Umbilical cord (tissue), 1 donor: ENCODE measurements at regions not wholly inside any gene's neighbourhood (a gene's known extent, or its start where the extent isn't known, plus 50 kb on each side); places are given as distances from the start of the nearest gene placed in this dataset.
"Not testable (repeated sequence)": the region's sequence is repeated elsewhere in the genome, so short reads cannot be mapped to it uniquely, and the experiment has no call there.

Experiments used
- DNase-seq: peaks from one replicate; pipeline ENCODE4 v3.0.0-alpha.2; 2015; ENCODE audit warnings: low spot score

DNA sequence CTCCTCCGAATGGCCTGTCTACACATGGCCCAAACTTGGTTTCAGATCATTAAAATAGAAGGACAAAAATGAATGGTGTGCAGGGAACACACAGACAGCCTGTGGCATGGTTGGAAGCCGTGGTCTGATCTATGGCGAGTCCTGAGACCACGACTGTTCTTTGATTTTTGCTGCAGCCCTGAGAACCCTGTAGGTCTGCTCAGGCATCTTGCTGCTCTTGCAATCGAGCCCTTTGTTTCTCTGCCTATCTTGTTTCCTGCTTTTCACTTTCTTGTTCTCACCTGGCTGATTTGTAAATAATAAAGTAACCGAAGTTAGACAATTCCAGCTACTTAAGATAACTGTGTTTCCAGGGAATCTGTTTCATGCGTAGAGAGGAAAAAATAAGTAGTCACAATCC, 54.1 kb upstream of the NBPF9 start:
- DNase-seq, result not testable (repeated sequence)

GRCh38 chr1:149158308-149158707, 55.0 kb upstream of the NBPF9 start:
- DNase-seq, result not testable (repeated sequence)

DNA sequence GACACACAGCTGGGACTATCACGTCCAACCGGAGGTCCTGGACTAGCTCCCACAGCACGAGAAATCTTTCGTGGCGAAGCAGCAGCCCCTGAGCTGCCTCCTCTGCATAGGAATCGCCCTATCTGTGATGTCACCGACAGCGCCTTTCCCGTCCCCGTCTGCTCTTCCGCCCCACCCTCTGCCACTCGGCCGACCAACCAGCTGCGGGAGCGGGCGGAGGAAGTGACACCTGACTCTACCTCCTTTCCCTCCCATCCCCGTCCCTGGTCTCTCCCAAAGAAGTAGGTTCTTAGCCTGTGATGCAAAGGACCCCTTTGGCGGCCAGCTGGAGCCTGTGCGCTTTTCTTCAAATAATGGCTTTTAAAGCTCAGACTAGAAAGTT, 59.7 kb upstream of the NBPF9 start:
- DNase-seq, result not testable (repeated sequence)

GRCh38 chr1:149174765-149175164, 71.4 kb upstream of the NBPF9 start:
- DNase-seq, result not testable (repeated sequence)

DNA sequence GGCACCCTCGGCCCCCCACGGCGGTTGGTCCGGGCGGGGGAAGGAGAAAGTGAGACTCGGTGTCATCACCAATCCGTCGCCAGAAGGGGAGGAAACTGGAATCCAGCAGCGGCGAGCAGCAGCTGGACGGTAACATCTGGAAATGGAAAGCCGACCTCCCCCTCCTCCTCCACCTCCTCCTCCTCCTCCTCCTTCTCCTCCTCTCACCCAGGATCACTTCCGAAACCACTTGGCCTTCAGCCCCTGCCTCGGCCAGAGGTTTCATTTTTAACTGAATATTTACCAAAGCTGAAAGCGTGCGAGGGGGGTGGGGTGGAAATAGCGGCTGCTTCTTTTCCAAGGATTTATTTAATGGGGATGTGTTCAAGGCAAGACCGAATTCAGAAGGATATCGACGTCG, 72.5 kb upstream of the NBPF9 start:
- not testable (repeated sequence) for DNase-seq

DNA sequence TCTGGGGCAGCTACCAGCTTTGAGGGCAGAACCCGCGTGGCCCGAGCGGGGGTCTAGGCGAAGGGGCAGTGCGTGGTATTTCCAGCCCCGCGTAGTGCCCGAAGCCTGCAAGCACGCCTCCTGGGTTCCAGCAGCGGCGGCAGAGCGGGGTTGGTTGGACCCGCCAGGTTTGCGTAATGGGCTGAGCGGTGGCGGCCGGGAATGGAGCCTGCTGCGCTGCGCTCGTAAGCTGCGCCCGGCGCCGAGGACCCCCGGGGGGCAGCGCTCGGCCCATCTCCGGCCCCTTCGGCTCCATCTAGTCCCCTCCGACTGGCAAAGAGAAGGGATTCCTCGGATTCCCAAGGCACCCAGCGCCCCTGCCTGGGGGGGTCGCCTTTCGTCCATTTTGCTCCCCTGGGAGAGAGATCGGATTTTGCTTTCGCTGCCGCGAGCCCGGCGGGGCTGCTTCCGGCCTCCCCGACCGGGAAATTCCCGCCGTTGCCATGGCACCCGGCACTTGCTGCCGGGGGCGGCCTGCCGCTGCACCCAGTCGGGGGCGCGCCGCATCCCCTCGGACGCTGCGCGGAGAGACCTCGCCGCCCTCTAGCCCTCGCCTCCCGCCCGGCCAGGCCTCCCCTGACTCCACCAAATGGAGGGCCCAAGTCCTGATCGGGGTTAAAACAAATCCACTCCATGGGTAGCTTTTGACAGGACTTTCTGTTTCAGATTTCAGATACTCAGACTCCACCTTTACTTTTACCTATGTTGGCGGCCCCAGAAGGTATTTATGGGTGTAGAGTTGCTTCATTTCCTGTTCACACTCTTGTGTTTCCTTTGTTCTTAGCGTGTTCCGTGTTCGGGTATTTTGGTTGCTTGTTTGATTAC, 73.3 kb upstream of the NBPF9 start:
- DNase-seq, result peak; percentile 33

GRCh38 chr1:149190742-149191141, 87.4 kb upstream of the NBPF9 start:
- DNase-seq, result not testable (repeated sequence)

DNA sequence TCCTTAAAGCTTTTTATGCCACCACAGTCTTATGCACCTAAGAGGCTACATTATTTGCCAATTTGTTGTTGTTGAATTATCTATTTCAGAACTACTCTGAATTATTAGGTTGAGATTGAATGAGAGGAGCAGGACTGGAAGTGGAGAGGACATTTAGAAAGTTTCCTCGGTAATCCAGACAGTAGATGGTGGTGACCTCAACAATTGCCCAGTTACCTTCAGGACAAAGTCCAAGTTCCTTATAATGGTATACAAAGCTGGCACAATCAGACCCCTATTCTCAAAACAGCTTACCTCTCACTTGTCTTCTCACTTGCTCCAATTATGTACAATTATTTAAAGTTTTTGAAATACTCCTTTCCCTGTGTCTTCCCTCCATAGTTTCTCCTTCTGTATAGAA, 93.3 kb upstream of the NBPF9 start:
- DNase-seq, result not testable (repeated sequence)

DNA sequence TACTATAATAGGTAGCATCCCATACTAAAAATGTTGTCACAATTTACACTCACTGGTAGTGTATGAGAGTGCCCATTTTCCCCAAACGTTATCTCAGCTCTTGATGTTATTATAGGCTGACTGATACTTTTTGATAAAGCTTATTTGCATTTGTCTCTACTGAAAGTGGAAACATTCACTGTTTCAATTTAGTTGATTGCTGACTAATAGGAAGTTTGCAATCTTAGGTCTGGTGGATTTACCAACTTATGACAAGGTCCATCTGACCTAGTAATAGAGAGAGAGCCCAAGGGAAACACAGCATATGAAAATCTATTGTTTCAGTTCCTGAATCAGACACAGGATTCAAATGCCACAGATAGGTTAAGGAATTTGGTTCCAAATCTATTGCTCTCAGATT, 97.2 kb upstream of the NBPF9 start:
- DNase-seq, result peak; percentile 28

- DNase-seq, result not testable (repeated sequence)
Observed at GRCh38 chr1:149202283-149202682, 98.9 kb upstream of the NBPF9 start.

DNA sequence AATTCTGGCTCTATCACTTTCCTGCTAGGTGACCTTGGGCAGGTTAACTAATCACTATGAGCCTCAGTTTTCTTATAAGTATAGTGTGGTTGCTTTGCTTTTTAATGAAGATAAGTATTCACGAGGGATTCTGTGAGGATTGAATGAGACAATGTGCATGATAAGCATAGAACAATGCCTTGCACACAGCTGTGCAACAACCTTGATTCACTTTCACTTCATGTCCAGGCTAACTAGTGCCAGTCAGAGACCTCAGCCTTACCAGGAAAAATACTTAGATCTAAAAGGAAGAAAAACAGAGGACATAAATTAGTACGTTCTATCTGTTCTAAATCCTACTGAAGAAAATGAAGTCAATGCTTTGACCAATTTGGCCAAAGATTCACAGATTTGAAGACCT, 101.0 kb upstream of the NBPF9 start:
- not testable (repeated sequence) for DNase-seq

DNA sequence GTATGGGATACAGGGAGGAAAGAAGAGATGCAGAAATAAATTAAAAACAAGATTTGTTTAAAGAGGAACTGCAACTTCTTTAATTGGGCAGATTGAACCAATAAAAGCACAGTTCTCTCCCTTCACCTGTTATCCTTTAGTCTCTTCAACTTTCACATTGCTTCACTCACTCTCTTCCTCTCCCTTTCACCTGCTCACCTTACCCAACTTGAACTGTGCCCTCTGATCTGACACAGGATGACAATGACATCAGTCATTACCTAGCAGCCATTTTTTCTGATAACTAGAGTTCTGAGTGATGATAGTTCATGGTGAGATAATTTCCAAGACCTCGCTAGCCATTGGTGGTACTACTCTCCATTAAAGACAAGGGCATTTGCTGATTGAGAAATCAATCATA, 105.5 kb upstream of the NBPF9 start:
- DNase-seq, result not testable (repeated sequence)

DNA sequence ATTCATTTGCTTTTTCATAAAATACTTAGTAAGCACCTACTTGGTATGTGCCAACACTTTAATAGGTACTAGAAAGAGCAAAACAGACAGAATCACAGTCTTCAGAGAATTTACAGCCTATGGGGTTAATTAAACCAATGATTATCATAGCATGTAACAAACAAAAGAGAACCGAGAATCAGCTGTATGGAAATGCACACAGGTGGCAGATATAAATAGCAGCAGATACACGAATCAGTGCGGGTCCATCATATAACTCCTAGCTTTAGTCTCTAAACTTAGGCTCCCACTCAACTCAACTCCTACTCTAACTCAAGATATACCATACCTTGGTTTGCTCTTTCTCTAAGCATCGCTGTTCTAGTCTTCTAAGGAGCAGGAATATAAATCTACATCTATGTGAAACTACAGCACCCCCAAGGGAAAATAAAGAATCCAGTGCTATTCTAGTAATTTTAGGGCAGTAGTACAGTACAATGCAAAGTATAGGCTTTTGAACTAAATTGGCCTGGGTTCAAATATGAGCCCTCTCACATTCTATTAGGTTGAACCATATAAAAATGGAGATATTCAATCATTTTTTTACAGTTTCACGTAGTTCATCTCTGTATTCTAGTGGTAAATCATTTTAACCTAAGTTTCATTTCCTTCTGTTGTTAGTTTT, 108.5 kb upstream of the NBPF9 start:
- not testable (repeated sequence) for DNase-seq

- DNase-seq, result not testable (repeated sequence)
Observed at GRCh38 chr1:149212946-149213345, 109.6 kb upstream of the NBPF9 start.

- not testable (repeated sequence) for DNase-seq
Observed at GRCh38 chr1:149213673-149214072, 110.3 kb upstream of the NBPF9 start.

DNA sequence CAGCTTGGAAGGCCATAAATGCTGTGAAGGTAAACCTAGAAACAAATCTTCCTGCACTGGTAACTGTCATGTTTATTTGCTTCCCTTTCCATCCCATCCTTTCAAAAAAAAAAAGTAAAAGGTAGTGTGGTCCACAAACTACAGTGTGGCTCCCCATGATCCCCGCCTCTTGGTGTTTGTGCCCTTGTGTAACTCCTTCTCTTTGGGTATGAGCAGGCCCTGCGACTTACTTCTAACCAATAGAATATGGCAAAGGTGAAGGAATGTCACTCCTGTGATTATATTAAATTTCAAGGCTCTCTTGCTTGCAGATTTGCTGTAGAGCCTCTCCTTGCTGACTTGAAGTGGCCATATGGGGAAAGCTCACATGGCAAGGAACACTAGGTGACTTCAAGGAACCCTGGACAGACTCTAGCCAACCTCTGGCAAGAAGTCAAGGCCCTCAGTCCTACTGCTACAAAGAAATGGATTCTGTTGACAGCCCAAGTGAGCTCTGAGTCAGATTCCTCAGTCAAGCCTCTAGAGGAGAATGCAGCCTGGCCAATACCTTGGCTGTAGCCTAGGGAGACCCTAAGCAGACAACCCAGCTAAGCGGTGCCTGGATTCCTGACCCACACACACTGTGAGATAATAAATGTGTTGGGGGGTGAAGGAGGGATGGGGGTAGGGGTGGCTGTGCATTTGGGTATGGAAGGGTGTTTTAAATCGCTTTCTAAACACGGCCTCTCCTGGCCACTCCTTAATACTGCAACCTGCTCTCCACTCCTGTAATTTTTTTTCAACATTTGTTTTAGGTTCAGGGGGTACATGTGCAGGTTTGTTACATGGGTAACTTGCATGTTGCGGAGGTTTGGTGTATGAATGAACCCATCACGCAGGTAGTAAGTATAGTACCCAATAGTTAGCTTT, 115.0 kb upstream of the NBPF9 start:
- DNase-seq, result not testable (repeated sequence)

GRCh38 chr1:149219539-149219938, 116.2 kb upstream of the NBPF9 start:
- not testable (repeated sequence) for DNase-seq

DNA sequence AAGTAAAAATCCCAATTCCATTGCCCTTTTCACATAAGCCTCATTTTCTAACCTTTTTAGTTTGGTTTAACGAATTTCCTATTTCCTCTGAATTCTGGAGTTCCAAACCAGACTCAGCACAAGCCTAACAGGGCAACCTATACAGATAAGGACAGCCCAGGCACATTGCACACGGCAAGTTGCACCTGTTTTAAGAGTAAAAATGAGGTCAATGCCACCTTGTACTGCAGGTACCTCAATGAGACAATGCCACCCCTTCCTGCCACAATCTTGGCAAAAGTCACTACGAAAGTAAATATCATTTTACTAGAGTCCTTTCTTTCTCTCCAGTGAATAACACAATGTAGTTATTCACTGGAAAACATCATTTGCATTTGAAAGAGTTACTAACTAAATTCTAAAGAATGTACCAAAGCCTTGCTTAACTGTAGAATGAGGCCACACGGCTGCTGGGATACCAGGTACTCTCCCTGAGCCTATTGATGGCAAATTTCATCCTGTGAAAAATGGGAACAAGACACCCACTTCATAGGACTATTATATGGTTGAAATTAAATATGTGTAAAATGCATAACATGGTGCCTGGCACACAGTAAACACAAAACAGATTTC, 117.2 kb upstream of the NBPF9 start:
- not testable (repeated sequence) for DNase-seq

DNA sequence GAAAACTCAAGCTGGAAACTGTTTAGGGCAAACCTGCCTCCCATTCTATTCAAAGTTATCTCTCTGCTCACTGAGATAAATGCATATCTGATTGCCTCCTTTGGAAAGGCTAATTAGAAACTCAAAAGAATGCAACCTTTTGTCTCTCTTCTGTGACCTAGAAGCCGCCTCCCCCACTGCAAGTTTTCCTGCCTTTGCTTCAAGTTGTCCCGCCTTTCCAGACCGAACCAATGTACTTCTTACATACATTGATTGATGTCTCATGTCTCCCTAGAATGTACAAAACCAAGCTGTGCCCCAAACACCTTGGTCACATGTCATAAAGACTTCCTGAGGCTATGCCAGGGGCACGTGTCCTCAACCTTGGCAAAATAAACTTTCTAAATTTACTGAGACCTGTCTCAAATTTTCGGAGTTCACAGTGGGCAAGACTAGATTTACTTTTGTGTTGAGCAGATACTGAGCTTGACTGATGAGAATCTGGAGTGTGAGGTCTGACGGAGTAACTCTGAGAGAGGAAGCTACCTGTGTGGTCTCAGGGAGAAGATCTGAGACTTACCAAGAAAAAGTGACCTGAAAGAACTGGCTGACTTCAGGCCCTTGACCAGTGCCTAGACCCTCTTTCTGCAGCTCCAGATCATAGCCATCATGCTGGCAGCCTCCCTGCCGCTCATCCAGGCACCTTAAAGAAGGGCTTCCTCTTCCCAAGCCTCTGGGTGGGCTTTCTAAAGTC, 124.7 kb upstream of the NBPF9 start:
- DNase-seq, result not testable (repeated sequence)
